ENCODE measurements at regions not wholly inside any gene's neighbourhood (a gene's known extent, or its start where the extent isn't known, plus 50 kb on each side); places are given as distances from the start of the nearest gene placed in this dataset.
"Not testable (repeated sequence)": the region's sequence is repeated elsewhere in the genome, so short reads cannot be mapped to it uniquely, and the experiment has no call there.

DNA sequence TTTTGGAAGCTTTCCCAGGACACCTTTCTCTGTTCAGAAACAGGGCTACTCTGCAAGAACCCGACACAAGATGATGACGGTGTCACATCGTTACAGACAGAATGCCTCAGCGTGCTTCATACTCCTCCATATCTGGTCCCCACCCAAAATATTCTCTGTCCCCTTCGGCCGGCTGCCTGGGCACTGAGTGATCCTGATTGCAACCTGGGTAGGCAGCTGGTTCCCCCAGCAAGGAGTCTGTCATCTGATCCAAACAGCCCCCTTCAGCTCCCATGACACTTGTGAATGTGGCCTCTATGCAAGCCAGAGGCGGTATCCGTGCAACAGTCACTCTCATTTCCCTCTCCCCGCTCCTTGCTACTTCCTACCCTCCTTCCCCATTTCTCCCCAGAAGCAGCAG is 431.7 kb upstream of the B3GAT1 start:
- no peak for DNase-seq (ENCODE audit: low read depth)

DNA sequence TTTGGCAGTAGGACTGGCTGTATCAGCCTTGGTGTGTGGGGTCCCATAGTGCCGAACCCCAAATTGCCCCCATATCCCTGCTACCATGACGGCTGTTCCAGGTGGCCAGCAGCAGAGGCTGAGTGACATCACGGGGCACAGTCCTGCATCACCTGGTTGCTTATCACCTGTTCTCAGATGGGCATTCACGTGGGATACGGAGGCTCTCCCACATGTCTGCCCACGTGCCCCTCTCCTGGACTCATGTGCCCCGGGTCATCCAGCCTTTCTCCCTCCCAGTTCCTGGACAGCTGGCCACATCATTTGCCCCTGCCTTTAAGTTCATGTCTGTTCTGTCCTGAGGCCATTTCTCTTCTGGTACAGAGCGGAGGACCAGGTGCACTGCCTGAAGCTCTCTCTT is 431.0 kb upstream of the B3GAT1 start:
- no peak for DNase-seq (ENCODE audit: low read depth)

DNA sequence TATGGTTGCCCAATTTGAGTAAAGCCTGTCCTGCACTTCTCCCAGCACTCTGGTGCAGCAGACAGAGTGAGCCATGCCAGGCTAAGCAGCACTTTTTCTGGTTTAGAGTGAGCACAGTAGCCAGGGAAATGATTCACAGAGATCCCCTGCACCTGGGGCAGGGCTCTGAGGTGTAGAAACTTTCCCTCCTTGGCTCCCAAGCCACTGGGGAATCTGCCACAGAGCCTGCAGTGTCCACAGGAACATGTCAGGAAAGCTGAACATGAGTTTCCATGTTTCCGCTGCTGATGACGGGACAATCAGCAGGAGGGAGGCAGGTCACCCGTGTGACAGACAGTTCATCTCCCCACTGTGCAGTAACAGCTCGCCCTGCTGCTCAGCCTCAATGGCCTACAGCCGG is 429.9 kb upstream of the B3GAT1 start:
- DNase-seq (ENCODE audit: low read depth): no peak

GRCh38 chr11:134841411-134841810 is 429.4 kb upstream of the B3GAT1 start:
- no peak for DNase-seq (ENCODE audit: low read depth)

DNA sequence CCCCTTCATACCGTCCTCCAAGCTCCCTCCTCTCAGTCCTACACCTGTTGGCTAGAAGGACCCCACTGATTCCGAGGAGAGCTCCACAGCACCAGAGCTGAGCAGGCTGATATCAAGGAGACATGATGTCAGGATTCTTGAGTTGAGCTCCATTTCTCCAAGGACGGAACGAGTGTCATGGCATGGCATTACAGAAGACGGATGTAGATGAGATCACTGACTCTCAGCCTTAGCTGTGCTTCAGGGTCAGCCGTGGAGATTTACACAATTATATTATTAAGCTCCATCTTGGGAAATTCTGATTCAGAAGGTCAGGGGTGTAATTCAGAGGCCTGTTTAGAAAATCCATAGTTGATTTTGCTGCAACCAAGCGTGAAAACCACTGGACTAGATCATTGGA is 428.9 kb upstream of the B3GAT1 start:
- no peak for DNase-seq (ENCODE audit: low read depth)

GRCh38 chr11:134840165-134840564 is 428.1 kb upstream of the B3GAT1 start:
- not testable (repeated sequence) for DNase-seq (ENCODE audit: low read depth)

DNA sequence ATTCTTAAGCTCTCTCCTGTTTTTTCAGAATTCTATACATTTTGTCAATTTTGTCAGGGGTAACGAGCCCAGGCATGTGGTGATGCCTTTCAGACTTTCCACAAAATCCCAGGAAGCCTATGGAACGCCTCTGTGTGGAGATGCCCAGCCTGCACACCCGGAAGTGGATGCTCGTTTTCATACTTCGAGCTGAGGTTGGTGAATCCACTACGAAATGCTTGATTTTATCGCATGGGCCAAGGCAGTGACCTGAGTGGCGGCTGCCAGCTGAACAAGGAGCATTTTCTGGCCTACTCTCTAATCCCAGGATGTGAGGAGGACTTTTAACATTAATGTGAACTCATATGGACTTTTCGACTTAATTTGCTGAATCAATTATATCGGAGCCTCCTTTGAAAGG is 426.7 kb upstream of the B3GAT1 start:
- DNase-seq (ENCODE audit: low read depth): no peak

DNA sequence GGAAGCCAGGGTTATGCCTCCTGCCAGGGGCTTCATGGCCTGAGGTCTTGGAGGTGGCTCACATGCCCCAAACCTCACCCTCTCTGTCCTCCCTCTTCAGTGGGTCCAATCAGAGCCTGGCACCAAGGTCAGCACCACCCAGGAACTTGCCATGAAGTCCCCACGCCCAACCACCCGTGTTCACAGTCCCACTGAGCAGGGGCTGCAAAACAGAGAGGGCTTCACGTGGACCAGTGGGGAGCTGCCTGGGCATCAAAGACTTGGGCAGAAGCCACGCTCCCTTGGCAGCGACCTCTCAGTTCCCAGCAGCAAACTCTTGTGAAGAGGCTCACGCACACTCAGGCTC is 425.8 kb upstream of the B3GAT1 start:
- no peak for DNase-seq (ENCODE audit: low read depth)

DNA sequence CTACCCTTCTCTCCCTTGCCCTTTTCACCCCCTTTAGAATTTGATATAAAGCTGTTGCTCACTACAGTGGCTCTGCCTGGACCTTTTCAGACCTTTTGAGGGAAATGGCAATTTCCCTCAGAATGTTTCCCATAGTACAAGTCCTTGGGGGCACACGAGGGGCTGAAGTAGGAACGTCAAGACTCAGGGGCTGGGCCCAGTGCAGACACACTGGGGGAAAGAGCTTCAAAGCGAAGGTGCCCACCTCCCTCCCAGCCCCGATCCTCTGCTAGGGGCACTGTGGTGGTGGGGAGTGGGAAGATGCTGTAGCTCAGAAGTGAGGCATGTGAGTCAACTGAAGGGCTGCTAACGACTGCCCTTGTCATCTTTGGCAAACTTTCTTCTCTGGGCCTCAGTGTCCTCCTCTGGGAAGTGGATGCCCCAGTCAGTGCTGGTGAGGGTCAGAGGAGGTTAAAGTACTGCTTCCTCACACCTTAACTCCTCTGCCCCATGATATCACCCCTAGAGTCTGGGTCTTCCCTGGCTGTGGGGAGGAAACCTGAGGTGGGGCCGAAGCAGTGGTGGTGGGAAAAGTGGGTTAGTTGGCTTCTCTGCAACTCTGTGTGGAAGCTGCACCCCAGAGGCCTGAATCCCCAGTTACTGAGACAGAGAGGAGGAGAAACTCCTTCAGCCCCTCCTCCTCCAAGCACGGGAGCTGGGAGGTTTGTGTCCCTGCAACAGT is 425.3 kb upstream of the B3GAT1 start:
- DNase-seq (ENCODE audit: low read depth): no peak

DNA sequence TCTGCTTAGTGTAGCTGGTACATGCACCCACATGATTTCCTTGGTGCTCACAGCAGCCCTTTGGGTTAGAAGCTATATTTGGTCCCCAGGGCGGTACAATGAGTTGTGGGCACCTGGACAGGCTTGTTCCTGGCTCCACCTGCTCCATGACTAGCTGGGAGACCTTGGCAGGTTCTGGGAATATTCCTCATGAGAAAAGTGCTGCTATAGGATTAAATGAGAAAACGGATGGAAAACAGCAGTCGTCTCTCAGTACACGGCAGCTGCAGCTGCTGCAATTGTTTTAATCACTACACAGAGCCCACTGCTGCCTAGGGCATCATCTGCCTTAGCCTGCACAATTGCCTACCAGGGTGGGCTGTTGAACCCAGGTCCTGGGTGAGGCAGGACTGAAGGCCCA is 424.5 kb upstream of the B3GAT1 start:
- DNase-seq (ENCODE audit: low read depth): no peak

DNA sequence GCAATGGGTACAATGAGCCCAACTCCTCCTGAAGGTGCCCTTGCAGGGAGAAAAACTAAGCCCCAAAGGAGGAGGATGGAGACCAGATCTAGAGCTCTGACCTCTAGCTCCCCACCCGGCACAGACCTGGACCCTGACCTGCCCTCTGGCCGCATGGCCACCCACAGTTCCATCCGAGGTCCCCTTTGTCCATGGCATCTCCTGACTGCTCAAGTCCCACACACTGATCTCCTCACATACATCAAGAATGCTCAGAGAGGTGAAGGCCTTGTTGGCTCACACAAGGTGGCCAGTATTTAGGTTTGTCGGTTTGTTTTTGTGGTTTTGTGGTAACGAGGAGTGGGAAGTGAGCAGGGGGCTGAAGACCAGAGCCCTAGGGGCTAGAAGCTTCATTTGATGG is 423.5 kb upstream of the B3GAT1 start:
- no peak for DNase-seq (ENCODE audit: low read depth)

DNA sequence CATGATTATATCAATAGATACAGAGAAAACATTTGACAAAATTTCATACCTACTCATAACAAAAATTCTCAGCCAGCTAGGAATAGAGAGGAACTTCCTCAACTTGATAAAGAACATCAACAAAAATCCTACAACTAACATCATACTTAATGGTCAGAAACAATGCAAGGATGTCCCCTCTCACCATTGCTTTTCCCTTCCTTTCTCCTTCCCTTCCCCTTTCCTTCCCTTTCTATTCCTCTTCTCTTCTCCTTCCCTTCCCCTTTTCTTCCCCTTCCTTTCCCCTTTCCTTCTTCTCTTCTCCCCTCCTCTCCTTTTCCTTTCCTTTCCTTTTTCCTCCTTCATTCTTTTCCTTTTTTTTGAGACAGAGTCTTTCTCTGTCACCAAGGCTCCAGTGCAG is 418.3 kb upstream of the B3GAT1 start:
- no peak for DNase-seq (ENCODE audit: low read depth)

DNA sequence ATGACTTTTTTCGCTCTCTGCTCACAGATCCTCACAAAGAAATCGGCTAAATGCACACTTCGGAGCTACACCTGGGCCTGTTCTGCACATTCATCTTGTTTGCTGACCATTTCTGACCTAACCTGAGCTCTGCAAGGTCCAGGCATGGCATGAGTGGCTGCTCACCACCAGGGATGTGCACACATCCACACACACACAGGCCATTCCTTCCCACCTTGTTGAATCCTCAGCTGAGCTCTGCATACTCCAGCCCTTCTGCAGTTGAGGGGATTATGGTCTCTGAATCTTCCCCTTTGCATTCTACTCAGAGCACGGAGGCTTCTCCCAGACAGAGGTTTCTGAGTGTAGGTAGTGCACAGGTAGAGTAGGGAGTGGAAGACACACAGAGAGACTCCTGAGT is 411.9 kb upstream of the B3GAT1 start:
- DNase-seq (ENCODE audit: low read depth): no peak

- no peak for DNase-seq (ENCODE audit: low read depth)
Measured at GRCh38 chr11:134822897-134823296, 410.9 kb upstream of the B3GAT1 start.

GRCh38 chr11:134821422-134821821 is 409.4 kb upstream of the B3GAT1 start:
- no peak for DNase-seq (ENCODE audit: low read depth)

DNA sequence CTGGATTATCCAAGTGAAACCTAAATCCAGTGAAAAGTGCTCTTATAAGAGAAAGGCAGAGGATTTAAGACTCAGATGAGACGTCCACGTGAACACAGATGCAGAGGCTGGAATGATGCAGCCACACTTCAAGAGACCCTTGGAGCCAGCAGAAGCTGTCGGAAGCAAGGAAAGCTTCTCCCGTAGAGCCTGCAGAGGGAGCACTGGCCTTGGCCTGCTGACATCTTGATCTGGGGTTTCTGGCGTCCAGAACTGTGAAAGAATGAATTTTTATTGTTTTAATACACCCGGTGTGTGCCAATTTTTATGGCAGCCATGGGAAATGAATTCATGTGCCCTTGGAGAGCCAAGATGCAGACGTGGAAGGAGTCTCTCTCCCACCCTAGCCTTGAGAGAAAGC is 407.0 kb upstream of the B3GAT1 start:
- DNase-seq (ENCODE audit: low read depth): no peak

- no peak for DNase-seq (ENCODE audit: low read depth)
Measured at GRCh38 chr11:134818516-134818915, 406.5 kb upstream of the B3GAT1 start.

- no peak for DNase-seq (ENCODE audit: low read depth)
Measured at GRCh38 chr11:134815404-134815803, 403.4 kb upstream of the B3GAT1 start.

- no peak for DNase-seq (ENCODE audit: low read depth)
Measured at GRCh38 chr11:134807997-134808396, 396.0 kb upstream of the B3GAT1 start.

DNA sequence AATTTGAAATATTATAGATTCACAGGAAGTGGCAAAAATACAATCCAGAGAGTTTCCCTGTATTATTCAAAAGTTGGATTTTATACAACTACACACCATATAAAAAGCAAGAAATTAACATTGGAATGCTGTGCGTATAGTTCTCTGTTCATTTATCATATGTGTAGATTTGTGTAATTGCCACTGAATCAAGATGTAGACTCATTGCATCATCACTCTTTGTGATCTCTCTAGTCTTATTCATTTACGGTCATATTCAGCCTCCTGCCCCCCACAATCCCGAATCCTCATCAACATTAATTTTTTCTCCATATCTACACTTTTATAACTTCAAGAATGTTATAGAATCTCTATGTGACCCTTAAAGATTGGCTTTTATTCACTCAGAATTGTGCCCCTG is 390.6 kb upstream of the B3GAT1 start:
- DNase-seq (ENCODE audit: low read depth): no peak

- no peak for DNase-seq (ENCODE audit: low read depth)
Measured at GRCh38 chr11:134802116-134802515, 390.1 kb upstream of the B3GAT1 start.

GRCh38 chr11:134801570-134801969 is 389.5 kb upstream of the B3GAT1 start:
- DNase-seq (ENCODE audit: low read depth): no peak

DNA sequence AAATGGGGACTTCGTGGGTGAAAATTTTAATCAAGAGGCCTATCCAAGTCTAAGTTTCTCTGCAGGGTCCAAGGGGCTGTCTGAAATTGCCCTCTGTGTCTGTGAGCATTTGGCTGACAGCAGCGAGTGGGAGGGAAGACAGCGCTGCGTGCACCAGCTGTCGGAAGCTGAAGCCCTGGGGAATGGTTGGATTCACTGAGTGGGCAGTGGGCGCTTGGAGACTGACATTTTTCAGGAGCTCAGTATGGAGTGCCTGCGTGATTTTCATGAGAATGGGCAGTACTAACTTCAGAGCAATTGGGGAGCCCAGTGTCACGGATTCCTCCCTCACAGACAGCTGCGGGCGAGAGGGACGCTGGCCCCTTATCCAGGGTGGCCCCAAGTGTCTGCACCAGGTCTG is 388.8 kb upstream of the B3GAT1 start:
- no peak for DNase-seq (ENCODE audit: low read depth)

- no peak for DNase-seq (ENCODE audit: low read depth)
Measured at GRCh38 chr11:134800130-134800529, 388.1 kb upstream of the B3GAT1 start.

- DNase-seq (ENCODE audit: low read depth): no peak
Measured at GRCh38 chr11:134799386-134799785, 387.3 kb upstream of the B3GAT1 start.
